ENCODE measurements at regions not wholly inside any gene's neighbourhood (a gene's known extent, or its start where the extent isn't known, plus 50 kb on each side); places are given as distances from the start of the nearest gene placed in this dataset.

DNA sequence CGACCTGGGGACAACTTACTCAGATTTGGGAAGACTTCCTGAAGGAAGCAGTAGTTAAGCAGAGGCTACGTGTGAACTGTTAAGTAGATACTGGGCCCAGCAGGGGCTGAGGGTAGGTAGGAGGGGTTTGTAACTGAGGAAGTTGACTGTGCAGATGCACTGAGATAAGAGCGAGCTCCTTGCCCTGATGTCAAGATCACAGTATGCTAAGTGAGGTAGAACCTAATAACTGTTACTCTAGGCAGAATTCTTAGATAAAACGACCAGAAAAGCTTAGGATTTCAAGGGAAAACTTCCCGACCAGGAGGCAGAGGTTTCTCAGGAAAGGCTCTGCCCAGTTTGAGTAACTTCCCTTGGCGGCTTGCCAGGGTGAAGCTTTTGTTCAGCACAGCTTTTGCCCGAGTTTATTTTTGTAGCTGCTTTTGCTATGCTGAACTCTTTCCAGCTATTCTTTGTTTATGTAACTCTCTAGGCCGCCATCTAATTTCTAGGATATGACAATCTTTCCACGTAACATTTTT, 632.1 kb downstream of the DIAPH3 start:
- no peak for DNase-seq (ENCODE audit: low read depth, low spot score)

GRCh38 chr13:59532405-59532804, 631.3 kb downstream of the DIAPH3 start:
- no peak for DNase-seq (ENCODE audit: low read depth, low spot score)

DNA sequence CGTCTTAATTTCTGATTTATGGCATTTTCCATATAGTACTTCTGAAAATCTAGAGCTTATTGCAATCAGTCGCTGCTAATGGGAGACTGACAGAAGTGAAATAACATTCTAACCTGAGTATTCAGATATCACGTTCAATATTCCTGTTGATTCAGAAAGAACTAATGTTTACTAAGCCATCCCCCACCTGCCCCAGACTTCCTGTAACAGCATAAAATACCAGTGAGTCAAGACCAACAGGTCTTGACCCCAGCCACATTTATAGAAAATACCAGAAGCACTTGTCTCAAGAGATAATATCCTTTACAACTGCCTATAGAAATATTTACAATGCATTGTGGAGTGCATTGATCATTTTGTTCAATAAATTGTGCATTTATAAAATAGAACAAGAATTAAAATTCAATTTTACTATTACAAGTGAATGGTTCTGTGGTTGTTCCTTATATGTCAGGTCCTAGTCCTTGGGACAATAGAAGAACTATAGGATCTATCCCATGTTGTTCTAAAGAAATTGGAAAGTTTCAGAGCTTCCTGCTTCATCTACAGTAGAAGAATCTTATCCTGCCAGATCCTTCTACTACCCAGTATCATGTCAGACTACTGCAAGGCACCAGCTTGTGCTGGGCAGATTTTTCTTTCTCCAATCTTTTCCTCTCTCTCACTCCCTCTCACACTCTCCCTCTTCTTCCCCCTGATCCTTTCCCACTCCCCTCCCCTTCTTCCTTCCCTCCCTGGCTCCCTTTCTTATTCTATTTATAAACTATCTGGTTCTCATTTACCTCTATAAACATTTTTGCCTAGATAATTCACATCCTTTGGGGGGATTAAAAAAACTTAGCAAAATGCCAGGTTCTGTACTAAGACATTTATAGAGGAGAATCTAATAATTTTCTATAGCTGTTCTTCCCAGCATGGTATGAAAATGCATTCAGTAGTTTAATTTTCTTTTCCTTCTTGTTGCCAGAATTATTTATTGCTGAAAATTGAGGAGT, 629.9 kb downstream of the DIAPH3 start:
- no peak for DNase-seq (ENCODE audit: low read depth, low spot score)

- no peak for DNase-seq (ENCODE audit: low read depth, low spot score)
These were observed 628.9 kb downstream of the DIAPH3 start for GRCh38 chr13:59534806-59535205.

DNA sequence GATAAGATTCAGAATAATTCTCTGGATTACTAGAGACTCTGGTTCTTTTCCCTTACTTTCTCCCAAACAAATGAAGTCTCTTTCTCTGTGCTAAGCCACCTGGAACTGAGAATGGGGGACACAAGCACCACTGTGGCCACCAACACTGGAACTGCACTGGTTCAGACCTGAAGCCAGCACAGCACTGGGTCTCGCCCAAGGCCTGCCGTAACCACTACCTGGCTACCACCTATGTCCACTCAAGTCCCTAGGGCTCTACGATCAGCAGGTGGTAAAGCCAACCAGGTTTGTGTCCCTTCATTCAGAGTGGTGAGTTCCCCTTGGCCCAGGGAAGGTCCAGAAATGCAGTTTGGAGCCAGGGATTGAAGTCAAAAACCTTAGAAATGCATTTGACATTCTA, 626.2 kb downstream of the DIAPH3 start:
- no peak for DNase-seq (ENCODE audit: low read depth, low spot score)

DNA sequence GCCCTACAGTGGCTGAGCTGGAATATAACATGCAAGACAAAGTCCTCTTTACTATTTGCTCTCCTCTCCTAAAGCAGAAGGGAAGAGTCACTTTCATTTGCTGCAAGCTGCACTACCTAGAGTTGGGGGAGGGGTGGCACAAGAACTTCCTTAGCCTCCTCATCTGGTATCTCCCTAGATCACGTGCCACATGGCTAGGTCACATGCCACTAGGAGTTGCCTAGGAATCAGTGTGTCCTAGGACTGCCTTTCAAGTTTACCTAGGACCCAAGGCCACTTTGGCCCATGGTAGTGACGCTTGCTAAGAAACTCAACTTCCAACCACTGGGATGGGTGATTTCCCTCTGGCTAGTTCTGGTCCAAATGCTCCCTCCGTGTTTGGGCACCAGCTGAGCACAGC, 625.2 kb downstream of the DIAPH3 start:
- DNase-seq (ENCODE audit: low read depth, low spot score) = no peak

- DNase-seq (ENCODE audit: low read depth, low spot score) = no peak
These were observed 621.4 kb downstream of the DIAPH3 start for GRCh38 chr13:59542303-59542702.

DNA sequence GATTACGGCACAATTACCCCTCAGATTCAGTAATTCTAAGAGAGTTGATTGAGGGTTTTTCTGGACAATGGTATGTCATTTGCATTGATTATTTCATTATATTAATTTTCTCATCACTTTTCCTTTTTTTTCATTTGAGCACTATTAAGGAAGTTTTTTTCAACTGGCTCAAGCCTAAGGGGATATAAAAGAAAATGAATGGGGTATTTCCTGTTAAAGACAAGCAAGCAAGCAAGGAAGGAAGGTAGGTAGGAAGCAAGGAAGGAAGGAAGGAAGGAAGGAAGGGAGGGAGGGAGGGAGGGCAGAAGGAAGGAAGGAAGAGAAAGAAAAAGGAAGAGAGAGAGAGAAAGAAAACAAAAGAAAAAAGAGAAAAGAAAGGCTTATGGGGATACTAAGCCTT, 620.3 kb downstream of the DIAPH3 start:
- no peak for DNase-seq (ENCODE audit: low read depth, low spot score)

GRCh38 chr13:59545007-59545406, 618.7 kb downstream of the DIAPH3 start:
- no peak for DNase-seq (ENCODE audit: low read depth, low spot score)

GRCh38 chr13:59546178-59546577, 617.5 kb downstream of the DIAPH3 start:
- DNase-seq (ENCODE audit: low read depth, low spot score) = no peak

GRCh38 chr13:59547950-59548349, 615.8 kb downstream of the DIAPH3 start:
- DNase-seq (ENCODE audit: low read depth, low spot score) = no peak

DNA sequence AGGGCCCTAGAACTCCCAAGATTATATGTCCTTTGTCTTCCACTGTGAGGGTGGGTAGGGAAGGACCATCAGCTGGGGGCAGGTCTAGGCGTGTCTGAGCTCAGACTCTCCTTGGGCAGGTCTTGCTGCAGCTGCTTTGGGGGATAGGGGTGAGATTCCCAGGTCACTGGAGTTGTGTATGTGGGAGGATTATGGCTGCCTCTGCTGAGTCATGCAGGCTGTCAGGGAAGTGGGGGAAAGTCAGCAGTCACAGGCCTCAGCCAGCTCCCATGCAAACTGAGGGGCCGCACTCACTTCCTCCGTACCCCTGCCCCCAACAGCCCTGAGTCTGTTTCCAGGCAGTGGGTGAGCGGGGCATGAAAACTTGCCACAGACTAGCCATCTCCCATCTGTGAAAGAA, 600.8 kb downstream of the DIAPH3 start:
- DNase-seq (ENCODE audit: low read depth, low spot score) = no peak

GRCh38 chr13:59566561-59566960, 597.2 kb downstream of the DIAPH3 start:
- DNase-seq (ENCODE audit: low read depth, low spot score) = no peak

GRCh38 chr13:59568306-59568705, 595.4 kb downstream of the DIAPH3 start:
- no peak for DNase-seq (ENCODE audit: low read depth, low spot score)

- no peak for DNase-seq (ENCODE audit: low read depth, low spot score)
These were observed 593.5 kb downstream of the DIAPH3 start for GRCh38 chr13:59570204-59570603.

GRCh38 chr13:59584101-59584500, 579.6 kb downstream of the DIAPH3 start:
- DNase-seq (ENCODE audit: low read depth, low spot score) = no peak

GRCh38 chr13:59584761-59585670, 578.7 kb downstream of the DIAPH3 start:
- no peak for DNase-seq (ENCODE audit: low read depth, low spot score)

DNA sequence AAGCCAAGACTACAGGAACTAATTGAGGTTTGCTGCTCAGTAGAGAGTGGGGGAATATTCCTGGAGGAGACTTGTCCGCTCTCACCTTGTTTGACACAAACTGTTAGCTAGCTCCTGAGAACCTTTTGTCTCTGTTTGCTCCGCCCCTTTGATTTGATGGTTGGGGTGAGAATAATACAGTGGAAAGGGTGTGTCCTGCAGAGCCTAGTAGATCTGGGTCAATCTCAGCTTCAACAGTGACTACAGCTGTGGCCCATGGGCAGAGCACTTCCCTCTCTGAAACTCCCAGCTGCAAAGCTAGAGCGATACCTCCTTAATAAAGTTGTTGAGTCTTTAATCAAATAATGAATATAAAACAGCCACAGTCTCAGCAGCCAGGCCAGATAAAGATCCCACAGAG, 576.7 kb downstream of the DIAPH3 start:
- no peak for DNase-seq (ENCODE audit: low read depth, low spot score)

DNA sequence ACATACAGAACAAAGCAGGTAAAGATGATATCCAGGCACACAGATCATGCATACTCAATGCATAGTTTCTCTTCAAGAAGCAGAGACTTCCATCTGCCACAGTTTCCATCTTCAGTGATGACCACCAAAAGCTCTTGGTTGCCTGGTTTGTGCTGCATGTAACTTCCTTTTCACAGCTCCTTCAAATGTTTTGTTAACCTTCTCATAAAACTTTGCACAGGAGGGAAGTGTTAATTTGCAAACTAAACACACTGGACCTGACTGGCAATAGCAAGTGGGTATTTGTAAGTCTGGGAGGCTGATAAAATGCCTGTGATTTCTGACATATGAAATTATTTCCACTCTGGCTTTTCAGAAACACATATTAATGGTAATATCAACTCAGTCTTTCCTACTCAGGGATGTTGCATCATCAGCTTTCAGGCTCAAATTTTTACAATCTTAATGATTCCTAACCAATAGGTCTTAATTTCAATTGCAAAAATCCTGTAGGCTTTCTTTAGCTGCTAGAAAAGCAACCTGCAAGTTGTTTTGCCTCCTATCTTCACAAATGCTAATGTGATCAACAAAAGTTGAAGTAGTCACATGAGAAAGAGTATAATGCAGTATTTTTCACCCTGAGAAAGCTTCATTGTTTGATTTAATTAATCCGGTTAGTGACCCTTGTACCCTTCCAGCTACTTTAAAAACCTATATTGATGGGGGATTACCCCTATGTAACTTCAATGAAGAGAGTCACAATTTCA, 575.6 kb downstream of the DIAPH3 start:
- no peak for DNase-seq (ENCODE audit: low read depth, low spot score)

- no peak for DNase-seq (ENCODE audit: low read depth, low spot score)
These were observed 575.0 kb downstream of the DIAPH3 start for GRCh38 chr13:59588717-59589067.

DNA sequence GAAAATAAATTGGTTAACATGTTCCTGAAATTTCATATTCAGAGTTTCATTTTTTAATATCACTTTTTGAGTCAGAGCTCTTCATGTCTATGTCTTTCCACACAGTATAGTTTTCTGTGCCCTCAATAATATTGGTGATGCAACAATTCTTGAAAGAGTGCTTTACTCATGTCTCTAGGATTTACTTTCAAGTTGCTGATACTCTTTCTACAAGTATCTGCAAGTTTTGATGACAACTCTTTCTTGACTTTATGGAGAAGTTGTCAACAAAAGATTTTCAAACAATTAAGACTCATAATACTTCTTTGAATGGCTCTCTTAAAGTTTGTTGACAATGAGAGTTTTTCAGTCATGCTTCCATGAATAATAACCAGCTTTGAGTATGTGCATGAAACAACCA, 561.7 kb downstream of the DIAPH3 start:
- no peak for DNase-seq (ENCODE audit: low read depth, low spot score)

GRCh38 chr13:59603646-59604045, 560.1 kb downstream of the DIAPH3 start:
- no peak for DNase-seq (ENCODE audit: low read depth, low spot score)
